Parathyroid adenoma (tissue), 2 donors: ENCODE measurements at regions not wholly inside any gene's neighbourhood (a gene's known extent, or its start where the extent isn't known, plus 50 kb on each side); places are given as distances from the start of the nearest gene placed in this dataset.

ENCODE experiments used
- H2AFZ ChIP-seq: fragments of 300-600 bp; sonication (generic); one replicate; pipeline ENCODE4 v1.7.0; 2017; ENCODE audit warnings: antibody characterized with exemption, mild to moderate bottlenecking
- H3K27ac ChIP-seq: fragments of 300-600 bp; sonication (generic); one replicate; pipeline ENCODE4 v1.7.0; 2017
- H3K27me3 ChIP-seq: fragments of 300-600 bp; sonication (generic); one replicate; pipeline ENCODE4 v1.7.0; 2017; ENCODE audit warnings: low read length; ENCODE audit not compliant: control insufficient read depth, insufficient read depth
- H3K36me3 ChIP-seq: fragments of 300-600 bp; sonication (generic); one replicate; pipeline ENCODE4 v1.7.0; 2017; ENCODE audit warnings: low read length; ENCODE audit not compliant: control insufficient read depth, insufficient read depth
- H3K4me1 ChIP-seq: fragments of 300-600 bp; sonication (generic); one replicate; pipeline ENCODE4 v1.7.0; 2017; ENCODE audit warnings: control low read depth
- H3K4me2 ChIP-seq: fragments of 300-600 bp; sonication (generic); one replicate; pipeline ENCODE4 v1.7.0; 2017; ENCODE audit warnings: low read length
- H3K4me3 ChIP-seq: fragments of 300-600 bp; sonication (generic); one replicate; pipeline ENCODE4 v1.7.0; 2017; ENCODE audit warnings: low read depth, low read length
- H3K79me2 ChIP-seq: fragments of 300-600 bp; sonication (generic); one replicate; pipeline ENCODE4 v1.7.0; 2017; ENCODE audit warnings: control low read depth
- H3K9ac ChIP-seq: fragments of 300-600 bp; sonication (generic); one replicate; pipeline ENCODE4 v1.7.0; 2017; ENCODE audit warnings: mild to moderate bottlenecking
- H3K9me3 ChIP-seq: fragments of 300-600 bp; sonication (generic); one replicate; pipeline ENCODE4 v1.7.0; 2017; ENCODE audit warnings: low read length; ENCODE audit not compliant: control insufficient read depth
- TF ChIP-seq, protein P1 (sequence below): fragments of 300-600 bp; sonication (generic); IDR thresholded peaks from one replicate; pipeline ENCODE4 v1.7.0; 2017; ENCODE audit warnings: antibody characterized with exemption, mild to moderate bottlenecking
- donor health status: primary hyperparathyroidism.

- Histone ChIP-seq H3K4me3 (no peak overlapping the region), H3K27ac (no peak overlapping the region), H3K4me2 (no peak overlapping the region), H3K4me1 (no peaks in the 10 kb centered on the region), H3K9me3 (no peaks in the 10 kb centered on the region), H3K27me3 (no peaks in the 10 kb centered on the region), H3K36me3 (no peaks in the 10 kb centered on the region), H2AFZ (no peak overlapping the region), H3K9ac (no peak overlapping the region), H3K79me2 (no peaks in the 10 kb centered on the region)
- TF ChIP-seq, protein P1, sequence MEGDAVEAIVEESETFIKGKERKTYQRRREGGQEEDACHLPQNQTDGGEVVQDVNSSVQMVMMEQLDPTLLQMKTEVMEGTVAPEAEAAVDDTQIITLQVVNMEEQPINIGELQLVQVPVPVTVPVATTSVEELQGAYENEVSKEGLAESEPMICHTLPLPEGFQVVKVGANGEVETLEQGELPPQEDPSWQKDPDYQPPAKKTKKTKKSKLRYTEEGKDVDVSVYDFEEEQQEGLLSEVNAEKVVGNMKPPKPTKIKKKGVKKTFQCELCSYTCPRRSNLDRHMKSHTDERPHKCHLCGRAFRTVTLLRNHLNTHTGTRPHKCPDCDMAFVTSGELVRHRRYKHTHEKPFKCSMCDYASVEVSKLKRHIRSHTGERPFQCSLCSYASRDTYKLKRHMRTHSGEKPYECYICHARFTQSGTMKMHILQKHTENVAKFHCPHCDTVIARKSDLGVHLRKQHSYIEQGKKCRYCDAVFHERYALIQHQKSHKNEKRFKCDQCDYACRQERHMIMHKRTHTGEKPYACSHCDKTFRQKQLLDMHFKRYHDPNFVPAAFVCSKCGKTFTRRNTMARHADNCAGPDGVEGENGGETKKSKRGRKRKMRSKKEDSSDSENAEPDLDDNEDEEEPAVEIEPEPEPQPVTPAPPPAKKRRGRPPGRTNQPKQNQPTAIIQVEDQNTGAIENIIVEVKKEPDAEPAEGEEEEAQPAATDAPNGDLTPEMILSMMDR: no peak
Observed at GRCh38 chr1:50261951-50262350, 153.2 kb downstream of the ELAVL4 start.

DNA sequence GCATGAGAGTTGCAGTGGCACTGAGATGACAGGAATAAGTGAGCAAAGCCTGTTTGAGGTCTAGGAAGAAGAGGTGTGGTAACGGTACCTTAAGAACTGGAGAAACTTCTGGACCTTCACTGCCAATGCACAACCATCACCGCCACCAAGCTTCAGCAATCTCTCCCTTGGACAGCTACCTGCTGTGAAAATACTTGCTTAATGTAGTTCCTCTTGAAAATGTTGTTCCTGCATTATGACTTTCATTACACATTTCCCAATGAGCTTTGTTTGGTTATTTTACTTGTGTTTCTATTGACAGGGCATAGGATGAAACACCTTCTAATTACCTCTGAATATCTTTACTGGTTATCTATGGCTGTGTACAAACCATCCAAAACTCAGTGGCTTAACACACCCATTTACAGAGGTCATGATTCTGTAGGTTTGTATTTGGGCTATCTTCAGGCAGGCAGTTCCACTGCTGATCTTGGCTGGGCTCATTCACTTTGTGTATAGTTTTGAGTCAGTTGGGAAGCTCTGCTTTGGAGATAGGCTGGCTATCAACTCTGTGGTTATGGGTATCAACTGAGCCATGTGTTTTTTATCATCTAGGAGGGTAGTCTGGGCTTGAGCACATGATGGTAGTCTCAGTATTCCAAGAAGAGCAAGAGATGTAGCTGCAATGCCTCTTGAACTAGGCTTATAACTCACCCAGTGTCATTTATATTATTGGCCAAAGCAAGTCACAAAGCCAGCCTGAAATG, 149.4 kb downstream of the ELAVL4 start:
- TF ChIP-seq, protein P1: no peak
- Histone ChIP-seq H3K27ac (no peak overlapping the region), H3K4me3 (no peak overlapping the region), H3K4me1 (no peaks in the 10 kb centered on the region), H3K4me2 (no peak overlapping the region), H3K27me3 (no peaks in the 10 kb centered on the region), H3K79me2 (no peaks in the 10 kb centered on the region), H3K9ac (no peak overlapping the region), H3K9me3 (no peaks in the 10 kb centered on the region), H3K36me3 (no peaks in the 10 kb centered on the region), H2AFZ (no peak overlapping the region)

DNA sequence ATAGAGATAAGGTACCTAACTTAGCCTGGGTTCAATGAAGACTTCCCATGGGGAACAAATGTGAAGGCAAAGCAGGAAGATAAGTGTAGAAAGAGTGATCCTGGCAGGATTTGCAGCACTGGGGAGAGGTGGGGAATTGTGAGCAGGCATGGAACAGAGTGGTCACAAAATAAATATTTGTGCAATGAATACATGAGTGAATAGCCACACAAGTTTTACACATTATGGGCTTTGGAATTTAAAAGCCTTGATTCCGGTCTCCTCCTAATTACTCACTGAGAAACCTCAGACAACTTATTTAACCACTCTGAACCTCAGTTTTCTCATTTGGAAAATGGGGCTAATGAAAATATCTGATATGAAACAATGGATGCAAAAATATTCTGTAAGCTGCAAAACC, 148.3 kb downstream of the ELAVL4 start:
- H3K36me3 ChIP-seq: no peaks in the 10 kb centered on the region
- no peaks in the 10 kb centered on the region for H3K79me2 ChIP-seq
- no peak overlapping the region for H3K9ac ChIP-seq
- H3K27ac ChIP-seq: no peak overlapping the region
- TF ChIP-seq, protein P1: no peak
- no peaks in the 10 kb centered on the region for H3K27me3 ChIP-seq
- H2AFZ ChIP-seq: no peak overlapping the region
- no peaks in the 10 kb centered on the region for H3K9me3 ChIP-seq
- no peak overlapping the region for H3K4me2 ChIP-seq
- no peaks in the 10 kb centered on the region for H3K4me1 ChIP-seq
- no peak overlapping the region for H3K4me3 ChIP-seq
